IMR-90 (cell line): ENCODE measurements at regions not wholly inside any gene's neighbourhood (a gene's known extent, or its start where the extent isn't known, plus 50 kb on each side); places are given as distances from the start of the nearest gene placed in this dataset.

Source experiments
- ATAC-seq: fragments of 200-7000 bp; cut with Tn5 transposase; 2 replicates; pipeline ENCODE4 v1.9.1; 2020; ENCODE audit warnings: low read depth, mild to moderate bottlenecking, moderate library complexity
- BruUV-seq: library from RNA; stranded (reverse); fragments of 400-500 nt; replicated peaks from 2 replicates; lab custom pipeline; 2021; lab: Mats Ljungman, UMichigan
- CTCF ChIA-PET: fragments of 300-600 bp; formaldehyde crosslinking; extraction: SDS; loops from one replicate; lab custom pipeline; 2021; ENCODE audit warnings: antibody characterized with exemption; lab: Yijun Ruan, JAX
- POLR2A ChIA-PET: fragments of 300-600 bp; sonication (Branson Sonifier 250); formaldehyde crosslinking; loops from one replicate; lab custom pipeline; 2022; ENCODE audit warnings: antibody characterized with exemption; ENCODE audit not compliant: unreplicated experiment; lab: Charles Lee
- DNase-seq: peaks from one replicate; pipeline ENCODE4 v3.0.0; 2013
- H2AFZ ChIP-seq: replicated peaks from 2 replicates; pipeline ENCODE3; 2013; ENCODE audit warnings: low read length, mild to moderate bottlenecking; ENCODE audit not compliant: poor library complexity
- H2AK5ac ChIP-seq: 2 replicates; pipeline ENCODE4 v1.6.1; 2013; ENCODE audit warnings: low read depth, low read length, inconsistent platforms
- H2AK9ac ChIP-seq: replicated peaks from 2 replicates; pipeline ENCODE3; 2013; ENCODE audit warnings: mild to moderate bottlenecking, low read depth, low read length, moderate library complexity; ENCODE audit not compliant: poor library complexity
- H2BK120ac ChIP-seq: 2 replicates; pipeline ENCODE4 v1.6.1; 2013; ENCODE audit warnings: low read depth, low read length, inconsistent platforms
- H2BK15ac ChIP-seq: 3 replicates; pipeline ENCODE4 v1.6.1; 2013; ENCODE audit warnings: low read depth, low read length, inconsistent platforms
- H2BK20ac ChIP-seq: 2 replicates; pipeline ENCODE4 v1.6.1; 2013; ENCODE audit warnings: low read depth, mild to moderate bottlenecking, inconsistent platforms, low read length, moderate library complexity
- H2BK5ac ChIP-seq: 2 replicates; pipeline ENCODE4 v1.6.1; 2013; ENCODE audit warnings: mild to moderate bottlenecking, low read depth, low read length, inconsistent platforms; ENCODE audit not compliant: poor library complexity, severe bottlenecking
- H3K14ac ChIP-seq: replicated peaks from 2 replicates; pipeline ENCODE4 v1.6.1; 2013; ENCODE audit warnings: low read depth, low read length, inconsistent platforms
- H3K18ac ChIP-seq: 2 replicates; pipeline ENCODE4 v1.6.1; 2013; ENCODE audit warnings: low read depth, low read length, control low read depth
- H3K23ac ChIP-seq: 2 replicates; pipeline ENCODE4 v1.6.1; 2013; ENCODE audit warnings: low read depth, low read length, inconsistent platforms
- H3K27ac ChIP-seq: 2 replicates; pipeline ENCODE4 v1.5.1; 2013; ENCODE audit warnings: mild to moderate bottlenecking, control low read depth, low read length; ENCODE audit not compliant: insufficient read depth
- H3K27me3 ChIP-seq: 2 replicates; pipeline ENCODE4 v1.6.1; 2013; ENCODE audit warnings: low read length; ENCODE audit not compliant: control insufficient read depth, insufficient read depth
- H3K36me3 ChIP-seq: 2 replicates; pipeline ENCODE4 v1.6.1; 2013; ENCODE audit warnings: low read length, mixed read lengths; ENCODE audit not compliant: control insufficient read depth, insufficient read depth
- H3K4ac ChIP-seq: 2 replicates; pipeline ENCODE4 v1.6.1; 2013; ENCODE audit warnings: low read depth, low read length, inconsistent platforms
- H3K4me1 ChIP-seq: 2 replicates; pipeline ENCODE4 v1.6.1; 2013; ENCODE audit warnings: low read length, mixed read lengths; ENCODE audit not compliant: control insufficient read depth, insufficient read depth
- H3K4me2 ChIP-seq: 2 replicates; pipeline ENCODE4 v1.6.1; 2013; ENCODE audit warnings: low read depth, mild to moderate bottlenecking, control low read depth, low read length, moderate library complexity
- H3K4me3 ChIP-seq: 2 replicates; pipeline ENCODE4 v1.5.1; 2013; ENCODE audit warnings: low read depth, mild to moderate bottlenecking, control low read depth, low read length, moderate library complexity; ENCODE audit not compliant: insufficient read depth
- H3K56ac ChIP-seq: 2 replicates; pipeline ENCODE4 v1.6.1; 2013; ENCODE audit warnings: low read length, inconsistent platforms; ENCODE audit not compliant: insufficient read depth; ENCODE audit errors: extremely low read depth
- H3K79me1 ChIP-seq, 2 experiments: 2 replicates each; pipeline ENCODE4 v1.6.1; 2013; ENCODE audit warnings: low read length in 2 of 2, inconsistent platforms in 1 of 2, low read depth in 1 of 2
- H3K9ac ChIP-seq: 2 replicates; pipeline ENCODE4 v1.6.1; 2013; ENCODE audit warnings: low read depth, low read length, control low read depth
- H3K9me1 ChIP-seq: 2 replicates; pipeline ENCODE4 v1.6.1; 2013; ENCODE audit warnings: low read length, inconsistent platforms; ENCODE audit not compliant: insufficient read depth
- H3K9me3 ChIP-seq: 2 replicates; pipeline ENCODE4 v1.6.1; 2013; ENCODE audit warnings: low read length; ENCODE audit not compliant: control insufficient read depth, insufficient read depth
- H4K20me1 ChIP-seq: 2 replicates; pipeline ENCODE4 v1.6.1; 2013; ENCODE audit warnings: low read length, inconsistent platforms; ENCODE audit not compliant: insufficient read depth
- H4K5ac ChIP-seq: 2 replicates; pipeline ENCODE4 v1.6.1; 2013; ENCODE audit warnings: mild to moderate bottlenecking, low read depth, low read length, control low read depth
- H4K8ac ChIP-seq, 2 experiments: 2 replicates each; pipeline ENCODE4 v1.6.1; 2013; ENCODE audit warnings: low read depth in 2 of 2, low read length in 2 of 2, control low read depth in 1 of 2, inconsistent platforms in 1 of 2
- H4K91ac ChIP-seq: 2 replicates; pipeline ENCODE4 v1.6.1; 2013; ENCODE audit warnings: low read depth, low read length, inconsistent platforms; ENCODE audit not compliant: insufficient read depth
- BHLHE40 ChIP-seq: fragments of 150-350 bp; IDR thresholded peaks from 2 replicates; pipeline ENCODE4 v1.6.1; 2016; ENCODE audit warnings: mild to moderate bottlenecking, low read depth, low read length
- CEBPB ChIP-seq: IDR thresholded peaks from 2 replicates; pipeline ENCODE4 v1.6.1; 2012; ENCODE audit warnings: low read depth, low read length, improper control_type of control experiment
- CHD1 ChIP-seq: IDR thresholded peaks from 2 replicates; pipeline ENCODE4 v1.6.1; 2012; ENCODE audit warnings: low read depth, low read length, improper control_type of control experiment
- CTCF ChIP-seq: conservative IDR thresholded peaks from 2 replicates; pipeline ENCODE4 v1.5.1; 2012; ENCODE audit warnings: mild to moderate bottlenecking, low read depth, low read length, improper control_type of control experiment
- MAFK ChIP-seq: IDR thresholded peaks from 2 replicates; pipeline ENCODE4 v1.6.1; 2012; ENCODE audit warnings: low read depth, low read length, improper control_type of control experiment
- MXI1 ChIP-seq: IDR thresholded peaks from 2 replicates; pipeline ENCODE4 v1.6.1; 2012; ENCODE audit warnings: low read depth, mild to moderate bottlenecking, low read length, moderate library complexity, borderline replicate concordance
- NFE2L2 ChIP-seq: fragments of 150-350 bp; IDR thresholded peaks from 2 replicates; pipeline ENCODE4 v1.6.1; 2016; ENCODE audit warnings: low read depth, mild to moderate bottlenecking, low read length
- RAD21 ChIP-seq: IDR thresholded peaks from 2 replicates; pipeline ENCODE4 v1.6.1; 2012; ENCODE audit warnings: low read length, improper control_type of control experiment
- RCOR1 ChIP-seq: IDR thresholded peaks from 2 replicates; pipeline ENCODE4 v1.6.1; 2012; ENCODE audit warnings: mild to moderate bottlenecking, low read length, improper control_type of control experiment; ENCODE audit not compliant: insufficient replicate concordance
- RFX5 ChIP-seq: IDR thresholded peaks from 2 replicates; pipeline ENCODE4 v1.8.0; 2012; ENCODE audit warnings: low read depth, mild to moderate bottlenecking, low read length, moderate library complexity
- SMC3 ChIP-seq: fragments of 150-350 bp; IDR thresholded peaks from 2 replicates; pipeline ENCODE4 v1.6.1; 2016; ENCODE audit warnings: low read depth, mild to moderate bottlenecking, antibody characterized with exemption, low read length, moderate library complexity
- USF2 ChIP-seq: fragments of 150-350 bp; IDR thresholded peaks from 2 replicates; pipeline ENCODE4 v1.6.1; 2017; ENCODE audit warnings: mild to moderate bottlenecking, antibody characterized with exemption, low read length, low read depth
- WGBS, 2 experiments: methylation state at CpG; one replicate each; pipeline versions ENCODE4 v1.1.5 to v1.1.7; 2013; ENCODE audit warnings: missing lambda C conversion rate in 2 of 2; ENCODE audit not compliant: insufficient read length in 1 of 2; ENCODE audit errors: extremely low coverage in 2 of 2; 5-methylcytosine and 5-hydroxymethylcytosine counted together
- dilution Hi-C: fragments of 300-500 bp; cut with HindIII; formaldehyde crosslinking; loops from one replicate; pipeline ENCODE4 v1.14.3; 2018; ENCODE audit warnings: low sequenced_read_pairs; ENCODE audit not compliant: unreplicated experiment
- in situ Hi-C: fragments of 300-500 bp; cut with MboI; formaldehyde crosslinking; loops from 3 replicates; pipeline ENCODE4 v1.14.3; 2019; ENCODE audit warnings: low sequenced_read_pairs, inconsistent platforms, mixed read lengths
- intact Hi-C: fragments of 100-400 bp; cut with micrococcal nuclease; formaldehyde crosslinking; loops from 2 replicates; pipeline ENCODE4 v1.10.0; 2022

GRCh38 chr18:9039441-9040071, 62.9 kb upstream of the NDUFV2 start:
- Histone ChIP-seq H3K9ac (no peak overlapping the region), H3K79me1 (no peaks in the 10 kb centered on the region), H3K36me3 (no peaks in the 10 kb centered on the region), H2AK5ac (no peak overlapping the region), H3K18ac (no peak overlapping the region), H3K9me1 (no peaks in the 10 kb centered on the region), H2AFZ (no peak overlapping the region), H4K5ac (no peak overlapping the region), H3K4me3 (no peak overlapping the region), H2BK5ac (no peak overlapping the region), H3K14ac (no peak overlapping the region), H2AK9ac (no peak overlapping the region), H4K8ac (no peak overlapping the region), H3K4me1 (peaks cover 3% of the 10 kb centered on the region; the same call in 1 of the 2 replicates), H3K9me3 (no peaks in the 10 kb centered on the region), H3K56ac (no peak overlapping the region), H3K23ac (no peak overlapping the region), H3K4me2 (no peak overlapping the region), H4K20me1 (no peaks in the 10 kb centered on the region), H4K91ac (no peak overlapping the region), H2BK120ac (no peak overlapping the region), H2BK20ac (no peak overlapping the region), H3K27me3 (no peaks in the 10 kb centered on the region), H2BK15ac (no peak overlapping the region), H3K27ac (no peak overlapping the region), H3K4ac (no peak overlapping the region)
- in situ Hi-C loops: no loop called here
- ChIA-PET CTCF (interaction anchor here (0.6 kb wide), 1 partner anchor 498 kb away, joined by 3 read pairs; no protein-coding TSS in a partner anchor), POLR2A (no interaction called here)
- dilution Hi-C loops: no loop called here
- intact Hi-C loops: no loop called here
- DNase-seq (no peak), ATAC-seq (no peak)
- TF ChIP-seq NFE2L2 (no peak), RAD21 (no peak), CHD1 (no peak), MAFK (no peak), RFX5 (no peak), BHLHE40 (no peak), SMC3 (no peak), USF2 (no peak), RCOR1 (no peak), MXI1 (no peak), CTCF (no peak), CEBPB (no peak)
- no TSS peak for BruUV-seq
- 83% methylated on average over 1 of the region's 3 CpGs; no CpG with 5 or more reads in 1 of the 2 experiments for WGBS, 2 experiments
